Liver (tissue), 3 donors: ENCODE measurements at regions not wholly inside any gene's neighbourhood (a gene's known extent, or its start where the extent isn't known, plus 50 kb on each side); places are given as distances from the start of the nearest gene placed in this dataset.

Experiments used
- CTCF ChIP-seq: fragments of 150-350 bp; IDR thresholded peaks from 2 replicates; pipeline ENCODE4 v1.5.1; 2017; ENCODE audit warnings: improper control_type of control experiment, low read depth, low read length; ENCODE audit not compliant: missing input control
- EGR1 ChIP-seq, 2 donors: IDR thresholded peaks; 2 replicates each; pipeline ENCODE4 v1.6.1; 2016 to 2018; ENCODE audit warnings: antibody characterized with exemption in 2 of 2, low read depth in 2 of 2
- GABPA ChIP-seq, 2 donors: IDR thresholded peaks in 1 of 2; conservative IDR thresholded peaks in 1 of 2; 2 replicates each; pipeline ENCODE4 v1.6.1; 2016; ENCODE audit warnings: antibody characterized with exemption in 2 of 2, mild to moderate bottlenecking in 1 of 2, moderate library complexity in 1 of 2
- JUND ChIP-seq, 2 donors: IDR thresholded peaks; 2 replicates each; pipeline ENCODE4 v1.6.1; 2016; ENCODE audit warnings: antibody characterized with exemption in 2 of 2
- MAX ChIP-seq: IDR thresholded peaks from 2 replicates; pipeline ENCODE4 v1.6.1; 2016; ENCODE audit warnings: antibody characterized with exemption
- RXRA ChIP-seq, 2 donors: IDR thresholded peaks; 2 replicates each; pipeline ENCODE4 v1.6.1; 2017 to 2018; ENCODE audit warnings: antibody characterized with exemption in 2 of 2, mild to moderate bottlenecking in 1 of 2
- SP1 ChIP-seq: IDR thresholded peaks from 2 replicates; pipeline ENCODE4 v1.6.1; 2018; ENCODE audit warnings: antibody characterized with exemption, mild to moderate bottlenecking
- YY1 ChIP-seq: IDR thresholded peaks from 2 replicates; pipeline ENCODE4 v1.6.1; 2016; ENCODE audit warnings: antibody characterized with exemption, mild to moderate bottlenecking
- donor health status: healthy.
- donor health status: healthy.

- TF ChIP-seq RXRA (IDR thresholded peaks at IDR 0.05): no peak
- no peak for TF ChIP-seq EGR1 (IDR thresholded peaks at IDR 0.05; ENCODE audit: low read depth in 2 of 2)
- TF ChIP-seq CTCF: no peak
- TF ChIP-seq GABPA (IDR thresholded peaks at IDR 0.05 in 1 of 2, conservative IDR thresholded peaks at IDR 0.05 in 1 of 2): no peak
- TF ChIP-seq JUND (IDR thresholded peaks at IDR 0.05): no peak
- no peak for TF ChIP-seq YY1
- TF ChIP-seq SP1: no peak
- no peak for TF ChIP-seq MAX
Measured at GRCh38 chr2:145416640-145417039, 896.7 kb upstream of the ZEB2 start.
